ENCODE measurements at regions not wholly inside any gene's neighbourhood (a gene's known extent, or its start where the extent isn't known, plus 50 kb on each side); places are given as distances from the start of the nearest gene placed in this dataset.

DNA sequence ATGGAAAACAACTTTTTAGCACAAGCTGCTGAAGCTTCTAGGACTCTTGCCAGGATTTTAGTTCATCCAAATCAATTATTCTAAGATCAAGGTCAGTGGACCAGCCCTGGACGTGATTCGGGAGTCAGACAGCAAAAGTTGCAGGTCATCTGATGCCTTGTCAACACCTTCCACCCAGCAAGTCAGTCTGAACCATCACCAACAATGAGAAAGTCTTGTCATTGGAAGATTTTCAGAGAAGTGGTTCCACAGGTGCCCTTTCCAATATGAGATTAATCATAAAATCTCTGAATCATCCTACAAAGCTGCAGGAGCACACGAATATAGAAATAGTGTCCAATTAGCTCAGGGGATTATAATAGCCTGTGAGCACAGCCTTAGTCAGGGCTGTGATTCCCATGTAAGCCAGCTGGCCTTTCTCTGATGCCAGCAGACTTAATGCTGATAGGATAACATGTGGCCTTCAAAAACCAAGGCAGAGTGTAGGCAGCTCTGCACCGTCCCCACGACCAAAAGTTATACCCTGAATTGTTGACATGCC lies 445.0 kb upstream of the TRPC7 start (continued):
- TF ChIP-seq CHD2 (IDR thresholded peaks at IDR 0.05; ENCODE audit: low read length, partially characterized antibody) (no peak), RXRA (IDR thresholded peaks at IDR 0.05; ENCODE audit: borderline replicate concordance, low read depth) (no peak; the same call in 1 of the 2 replicates), JUND (IDR thresholded peaks at IDR 0.05) (peak; percentile 79), TAF1 (IDR thresholded peaks at IDR 0.05; ENCODE audit: borderline replicate concordance, low read depth, low read length) (no peak), RFX5 (IDR thresholded peaks at IDR 0.05; ENCODE audit: low read length) (no peak), TEAD4 (IDR thresholded peaks at IDR 0.05; ENCODE audit: borderline replicate concordance, insufficient read depth) (peak; percentile 32; the same call in 1 of the 2 replicates), FOXM1 (IDR thresholded peaks at IDR 0.05; ENCODE audit: low read depth) (no peak), GATA2 (CRISPR knock-in tag; IDR thresholded peaks at IDR 0.05) (no peak), GABPA (IDR thresholded peaks at IDR 0.05; ENCODE audit: low read depth) (no peak)
- TF ChIP-seq, protein P1, sequence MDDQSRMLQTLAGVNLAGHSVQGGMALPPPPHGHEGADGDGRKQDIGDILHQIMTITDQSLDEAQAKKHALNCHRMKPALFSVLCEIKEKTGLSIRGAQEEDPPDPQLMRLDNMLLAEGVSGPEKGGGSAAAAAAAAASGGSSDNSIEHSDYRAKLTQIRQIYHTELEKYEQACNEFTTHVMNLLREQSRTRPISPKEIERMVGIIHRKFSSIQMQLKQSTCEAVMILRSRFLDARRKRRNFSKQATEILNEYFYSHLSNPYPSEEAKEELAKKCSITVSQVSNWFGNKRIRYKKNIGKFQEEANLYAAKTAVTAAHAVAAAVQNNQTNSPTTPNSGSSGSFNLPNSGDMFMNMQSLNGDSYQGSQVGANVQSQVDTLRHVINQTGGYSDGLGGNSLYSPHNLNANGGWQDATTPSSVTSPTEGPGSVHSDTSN (IDR thresholded peaks at IDR 0.05) = peak; percentile 74

GRCh38 chr5:136809382-136809781 lies 444.0 kb upstream of the TRPC7 start:
- no peak overlapping the region for H3K4me2 ChIP-seq
- H2AFZ ChIP-seq (ENCODE audit: low read depth) = no peak overlapping the region
- CTCF ChIA-PET = no interaction called here

GRCh38 chr5:136808756-136809155 lies 443.4 kb upstream of the TRPC7 start:
- POLR2A ChIA-PET = no interaction called here
- Histone ChIP-seq H3K9ac (no peak overlapping the region), H3K27ac (ENCODE audit: low read depth in 2 of 2, low read length in 1 of 2) (no peak overlapping the region), H2AFZ (ENCODE audit: low read depth) (no peak overlapping the region), H3K9me3 (no peaks in the 10 kb centered on the region), H3K4me1 (ENCODE audit: control insufficient read depth in 1 of 2, insufficient read depth in 2 of 2, low read depth in 1 of 2, low read length in 1 of 2) (peaks cover 0 to 13% of the 10 kb centered on the region in 2 experiments; a peak in 3 of 4 replicates), H3K4me3 (ENCODE audit: low read depth in 2 of 2, low read length in 1 of 2) (no peak overlapping the region), H3K36me3 (replicated peaks in 1 of 2; ENCODE audit: control insufficient read depth in 1 of 2, insufficient read depth in 2 of 2, low read length in 1 of 2) (no peaks in the 10 kb centered on the region), H3K4me2 (no peak overlapping the region), H3K27me3 (ENCODE audit: insufficient read depth) (no peaks in the 10 kb centered on the region), H3K79me2 (ENCODE audit: insufficient read depth) (no peaks in the 10 kb centered on the region), H4K20me1 (ENCODE audit: insufficient read depth) (no peaks in the 10 kb centered on the region), H3F3A (replicated peaks; ENCODE audit: insufficient read depth) (peaks cover 11% of the 10 kb centered on the region), H3K9me2 (no peaks in the 10 kb centered on the region)
- TF ChIP-seq TEAD4 (IDR thresholded peaks at IDR 0.05; ENCODE audit: borderline replicate concordance, insufficient read depth) = no peak
- no peak for TF ChIP-seq NRF1 (IDR thresholded peaks at IDR 0.05; ENCODE audit: low read depth, low read length)
- no peak for TF ChIP-seq GATA2 (CRISPR knock-in tag; IDR thresholded peaks at IDR 0.05)
- TF ChIP-seq FOXM1 (IDR thresholded peaks at IDR 0.05; ENCODE audit: low read depth) = no peak
- no peak for TF ChIP-seq JUND (IDR thresholded peaks at IDR 0.05)
- CTCF ChIA-PET = interaction anchor here (0.9 kb wide), 1 partner anchor 38 kb away, joined by 3 read pairs; no protein-coding TSS in a partner anchor
- 96% methylated on average over 4 of the region's 4 CpGs for WGBS (ENCODE audit: low lambda C conversion rate)
- DNase-seq = no peak

More at GRCh38 chr5:136809382-136809781, 444.0 kb upstream of the TRPC7 start:
- POLR2A ChIA-PET = no interaction called here
- Histone ChIP-seq H3F3A (replicated peaks; ENCODE audit: insufficient read depth) (peaks cover 12% of the 10 kb centered on the region), H3K9ac (no peak overlapping the region), H3K27me3 (ENCODE audit: insufficient read depth) (no peaks in the 10 kb centered on the region), H3K79me2 (ENCODE audit: insufficient read depth) (no peaks in the 10 kb centered on the region), H3K36me3 (replicated peaks in 1 of 2; ENCODE audit: control insufficient read depth in 1 of 2, insufficient read depth in 2 of 2, low read length in 1 of 2) (no peaks in the 10 kb centered on the region), H3K4me3 (ENCODE audit: low read depth in 2 of 2, low read length in 1 of 2) (no peak overlapping the region), H3K27ac (ENCODE audit: low read depth in 2 of 2, low read length in 1 of 2) (no peak overlapping the region), H3K4me1 (ENCODE audit: control insufficient read depth in 1 of 2, insufficient read depth in 2 of 2, low read depth in 1 of 2, low read length in 1 of 2) (peaks cover 0 to 13% of the 10 kb centered on the region in 2 experiments; a peak in 3 of 4 replicates), H3K9me3 (no peaks in the 10 kb centered on the region), H4K20me1 (ENCODE audit: insufficient read depth) (no peaks in the 10 kb centered on the region), H3K9me2 (no peaks in the 10 kb centered on the region)
- TF ChIP-seq POLR2AphosphoS5 (IDR thresholded peaks at IDR 0.05; ENCODE audit: low read depth, low read length) = no peak
- whole genome bisulfite sequencing (ENCODE audit: low lambda C conversion rate) = 59% methylated on average over 1 of the region's 1 CpG
- no peak for DNase-seq

All from SK-N-SH (cell line).